ENCODE measurements at regions not wholly inside any gene's neighbourhood (a gene's known extent, or its start where the extent isn't known, plus 50 kb on each side); places are given as distances from the start of the nearest gene placed in this dataset.

GRCh38 chr7:52355053-52355452, 680.4 kb upstream of the POM121L12 start:
- TF ChIP-seq, protein P1, sequence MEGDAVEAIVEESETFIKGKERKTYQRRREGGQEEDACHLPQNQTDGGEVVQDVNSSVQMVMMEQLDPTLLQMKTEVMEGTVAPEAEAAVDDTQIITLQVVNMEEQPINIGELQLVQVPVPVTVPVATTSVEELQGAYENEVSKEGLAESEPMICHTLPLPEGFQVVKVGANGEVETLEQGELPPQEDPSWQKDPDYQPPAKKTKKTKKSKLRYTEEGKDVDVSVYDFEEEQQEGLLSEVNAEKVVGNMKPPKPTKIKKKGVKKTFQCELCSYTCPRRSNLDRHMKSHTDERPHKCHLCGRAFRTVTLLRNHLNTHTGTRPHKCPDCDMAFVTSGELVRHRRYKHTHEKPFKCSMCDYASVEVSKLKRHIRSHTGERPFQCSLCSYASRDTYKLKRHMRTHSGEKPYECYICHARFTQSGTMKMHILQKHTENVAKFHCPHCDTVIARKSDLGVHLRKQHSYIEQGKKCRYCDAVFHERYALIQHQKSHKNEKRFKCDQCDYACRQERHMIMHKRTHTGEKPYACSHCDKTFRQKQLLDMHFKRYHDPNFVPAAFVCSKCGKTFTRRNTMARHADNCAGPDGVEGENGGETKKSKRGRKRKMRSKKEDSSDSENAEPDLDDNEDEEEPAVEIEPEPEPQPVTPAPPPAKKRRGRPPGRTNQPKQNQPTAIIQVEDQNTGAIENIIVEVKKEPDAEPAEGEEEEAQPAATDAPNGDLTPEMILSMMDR (IDR thresholded peaks at IDR 0.05), result no peak
- TF ChIP-seq POLR2A (IDR thresholded peaks at IDR 0.05), result no peak
